Neural progenitor cell (in vitro differentiated cells): ENCODE measurements at regions not wholly inside any gene's neighbourhood (a gene's known extent, or its start where the extent isn't known, plus 50 kb on each side); places are given as distances from the start of the nearest gene placed in this dataset.

ENCODE experiments used
- CTCF ChIP-seq: fragments of 200-600 bp; sonication (generic); IDR thresholded peaks from 2 replicates; pipeline ENCODE4 v1.5.1; 2017; ENCODE audit warnings: antibody characterized with exemption, mild to moderate bottlenecking
- EZH2 ChIP-seq: fragments of 200-600 bp; sonication (generic); IDR thresholded peaks from 2 replicates; pipeline ENCODE4 v1.6.1; 2017; ENCODE audit warnings: antibody characterized with exemption, mild to moderate bottlenecking, moderate library complexity
- EZH2phosphoT487 ChIP-seq: fragments of 200-600 bp; sonication (generic); IDR thresholded peaks from 2 replicates; pipeline ENCODE4 v1.6.1; 2017; ENCODE audit warnings: antibody characterized with exemption

GRCh38 chr11:69978841-69979614 lies 99.1 kb upstream of the ANO1 start:
- TF ChIP-seq EZH2phosphoT487 (no peak), CTCF (no peak), EZH2 (no peak)
